Tongue (tissue), 1 donor: ENCODE measurements at regions not wholly inside any gene's neighbourhood (a gene's known extent, or its start where the extent isn't known, plus 50 kb on each side); places are given as distances from the start of the nearest gene placed in this dataset.
"Not testable (repeated sequence)": the region's sequence is repeated elsewhere in the genome, so short reads cannot be mapped to it uniquely, and the experiment has no call there.

ENCODE experiments used
- DNase-seq: peaks from one replicate; pipeline ENCODE4 v3.0.0-alpha.2; 2015

DNA sequence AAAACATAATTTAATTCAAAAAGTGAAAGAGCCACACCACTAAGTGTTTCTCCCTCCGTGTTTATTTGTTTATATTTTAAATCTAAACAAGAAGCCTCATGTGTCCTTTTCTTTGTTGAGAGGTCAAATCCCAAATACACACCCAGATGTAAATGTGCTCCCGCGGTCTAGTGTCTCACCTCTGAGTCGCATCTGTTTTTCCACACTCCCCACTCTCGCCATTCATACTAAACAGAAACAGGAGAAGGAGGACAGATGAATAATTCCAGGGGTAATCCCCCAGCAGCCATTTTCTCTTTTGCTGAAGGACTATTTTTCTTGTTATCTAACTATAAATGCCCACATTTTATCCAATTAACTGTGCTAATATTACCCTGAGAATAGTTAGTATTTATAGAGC, 361.6 kb upstream of the RIOK2 start:
- DNase-seq = no peak

DNA sequence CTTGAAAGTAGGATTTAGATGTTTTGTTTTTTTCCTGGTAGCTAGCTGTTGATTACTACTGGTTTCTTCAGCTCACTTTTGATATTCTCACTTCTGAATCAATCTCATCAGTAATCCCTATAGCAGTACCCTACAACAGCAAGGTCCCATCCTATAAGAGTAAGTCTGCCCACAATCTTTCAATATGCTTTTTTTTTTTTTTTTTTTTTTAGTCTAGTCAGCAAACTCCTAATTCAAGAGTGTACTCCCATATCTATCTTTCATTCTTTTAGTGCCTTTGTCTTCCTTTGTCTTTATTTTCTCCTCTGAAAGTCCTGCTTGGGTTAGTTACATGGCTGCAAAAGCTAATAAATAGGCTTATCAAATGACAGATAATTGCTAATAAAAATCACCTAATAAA, 362.4 kb upstream of the RIOK2 start:
- no peak for DNase-seq

DNA sequence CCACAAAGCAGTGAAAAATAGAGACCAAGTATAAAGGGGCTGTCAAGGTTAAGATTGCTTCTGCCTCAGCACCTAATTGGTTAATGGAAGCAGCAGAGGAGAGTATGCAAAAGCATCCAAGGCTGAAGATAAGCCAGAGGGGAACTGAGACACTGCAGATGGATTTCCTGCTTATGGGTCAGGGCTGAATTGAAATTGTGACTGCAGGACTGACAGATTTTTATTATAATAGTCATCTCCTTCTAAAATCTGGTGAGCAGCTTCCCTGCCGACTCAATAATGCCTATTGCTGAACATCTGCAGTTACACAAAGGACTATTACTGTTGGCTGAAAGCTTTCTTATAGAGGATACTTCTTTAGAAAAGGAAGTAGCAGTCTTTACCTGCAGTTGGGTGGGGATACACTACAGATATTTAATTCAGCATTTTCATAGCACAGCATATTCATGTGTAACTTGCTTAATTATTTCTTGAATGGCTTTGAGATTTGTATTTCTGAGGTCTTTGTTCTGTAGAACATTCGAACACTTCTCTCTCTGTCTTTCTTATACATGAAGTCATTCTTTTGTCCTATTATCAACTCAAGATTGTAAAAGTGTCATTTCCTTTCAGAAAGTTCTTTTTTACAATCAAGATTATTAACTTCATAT, 363.0 kb upstream of the RIOK2 start:
- DNase-seq = no peak

DNA sequence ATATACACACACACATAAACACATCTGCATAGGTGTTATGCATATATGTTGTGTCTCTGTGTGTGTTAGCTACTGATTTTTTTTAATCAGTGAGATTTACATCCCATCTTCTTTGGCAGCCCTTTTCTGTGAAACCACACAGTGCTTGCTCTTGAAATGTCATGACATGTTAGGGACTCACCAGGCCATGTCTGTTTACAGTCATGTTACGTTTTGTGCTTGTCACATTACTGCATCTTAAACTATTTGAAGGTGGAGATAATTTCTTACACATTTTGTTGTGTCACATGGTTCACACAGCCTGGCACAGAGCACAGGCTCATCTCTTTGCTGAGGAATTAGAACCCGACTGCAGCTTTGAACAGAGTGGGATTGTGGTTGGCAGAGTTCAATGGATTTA, 364.4 kb upstream of the RIOK2 start:
- no peak for DNase-seq

DNA sequence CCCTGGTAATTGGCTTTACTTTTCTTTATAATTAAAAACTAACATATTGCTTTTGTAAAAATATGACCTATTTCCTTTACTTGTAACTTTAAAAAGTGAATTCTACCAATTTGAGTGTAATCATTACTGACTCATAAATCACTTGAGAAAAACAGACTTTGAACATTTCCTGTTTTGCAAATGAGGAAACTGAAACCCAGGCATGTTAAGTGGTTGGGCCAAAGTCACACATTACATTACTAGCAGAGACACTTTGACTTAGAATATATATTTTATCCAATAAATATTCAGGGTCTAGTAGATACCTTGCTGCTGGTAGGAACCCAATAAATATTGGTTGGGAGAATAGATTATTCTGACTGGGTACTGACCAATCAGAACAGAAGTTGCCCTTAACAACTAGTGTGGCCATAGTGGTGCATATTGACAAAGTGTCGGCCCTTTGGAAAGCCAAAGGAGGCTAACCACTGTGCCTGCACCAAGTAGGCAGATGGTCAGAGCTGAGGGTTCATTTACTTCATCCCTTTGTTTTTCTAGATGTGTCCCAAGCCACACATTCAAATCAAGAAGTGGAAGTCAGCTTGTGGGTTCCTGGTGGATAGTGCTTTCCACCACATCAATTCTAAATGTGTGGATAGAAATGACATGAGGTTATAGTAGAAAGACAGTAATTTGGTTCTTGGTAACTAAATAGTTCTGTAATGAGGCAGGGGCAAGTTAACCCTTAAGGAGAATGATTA, 365.1 kb upstream of the RIOK2 start:
- DNase-seq = no peak

DNA sequence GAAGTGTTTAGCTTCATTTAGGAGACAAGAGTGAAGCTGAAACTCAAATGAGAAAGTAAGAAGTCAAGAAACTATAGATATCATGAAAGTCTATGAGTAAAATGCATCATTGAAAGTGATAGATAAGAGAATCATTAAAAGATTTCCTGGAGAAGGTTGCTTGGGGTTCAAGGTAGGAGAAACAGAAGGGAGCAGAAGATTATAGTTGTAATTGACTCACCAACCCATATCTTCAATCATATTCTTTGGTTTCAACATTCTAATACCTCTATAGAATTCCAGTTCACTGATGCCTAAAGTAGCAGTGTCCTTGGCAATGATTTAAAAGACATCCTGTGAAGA, 365.7 kb upstream of the RIOK2 start:
- no peak for DNase-seq

DNA sequence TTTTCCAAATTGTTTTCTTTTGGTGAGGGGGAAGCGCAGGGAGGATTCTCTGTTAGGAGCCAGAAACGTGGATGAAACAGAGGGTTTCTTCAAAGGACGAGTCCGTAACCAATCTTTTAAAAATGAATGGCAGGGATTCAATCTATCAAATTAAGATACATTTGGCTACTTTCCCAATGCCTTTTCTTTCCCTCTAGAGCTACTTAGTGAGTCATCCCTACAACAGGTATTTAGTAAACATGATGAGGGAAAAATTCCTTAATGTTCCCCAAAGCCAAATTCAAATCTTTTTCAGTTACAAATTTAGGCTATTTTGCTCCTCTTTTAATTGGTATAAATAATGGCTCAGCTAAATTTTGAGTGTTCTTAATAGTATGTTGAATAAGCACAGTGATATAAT, 366.4 kb upstream of the RIOK2 start:
- DNase-seq = no peak

DNA sequence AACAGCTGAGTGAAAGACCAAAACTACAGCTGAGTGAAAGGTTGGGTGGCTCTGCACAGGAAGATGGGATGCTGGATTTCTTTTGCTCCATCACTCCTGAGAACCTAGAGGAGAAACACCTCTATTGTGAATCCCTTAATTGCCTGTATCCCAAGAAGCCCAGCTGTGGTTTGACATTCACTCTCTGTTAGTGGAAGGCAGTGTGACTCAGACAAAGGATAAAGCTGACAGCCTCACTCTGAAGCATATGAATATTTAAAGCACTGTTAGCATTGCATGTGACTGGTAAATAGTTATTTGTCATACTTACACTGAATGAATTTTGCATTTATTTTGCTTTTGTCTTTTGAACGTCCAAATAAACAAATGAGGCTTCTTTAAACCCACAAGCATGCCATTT, 367.1 kb upstream of the RIOK2 start:
- no peak for DNase-seq

DNA sequence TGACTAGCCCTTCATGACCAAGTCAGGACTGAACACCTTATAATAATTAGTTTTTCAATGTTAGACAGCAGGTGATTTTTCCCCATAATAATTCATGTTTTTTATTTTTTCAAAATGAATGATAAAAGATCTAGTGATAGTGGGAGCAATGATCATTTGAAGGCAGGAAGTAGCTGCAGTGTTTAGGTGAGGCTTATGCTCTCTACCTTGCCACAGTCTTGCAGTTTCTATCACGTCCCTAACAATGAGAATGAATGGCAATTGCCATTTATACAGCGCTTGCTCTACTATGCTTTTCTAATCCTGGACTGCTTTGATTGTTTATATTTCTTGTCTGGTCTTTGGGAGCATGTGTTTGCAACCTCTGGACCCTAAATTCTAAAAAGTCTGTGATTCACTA, 367.8 kb upstream of the RIOK2 start:
- no peak for DNase-seq

DNA sequence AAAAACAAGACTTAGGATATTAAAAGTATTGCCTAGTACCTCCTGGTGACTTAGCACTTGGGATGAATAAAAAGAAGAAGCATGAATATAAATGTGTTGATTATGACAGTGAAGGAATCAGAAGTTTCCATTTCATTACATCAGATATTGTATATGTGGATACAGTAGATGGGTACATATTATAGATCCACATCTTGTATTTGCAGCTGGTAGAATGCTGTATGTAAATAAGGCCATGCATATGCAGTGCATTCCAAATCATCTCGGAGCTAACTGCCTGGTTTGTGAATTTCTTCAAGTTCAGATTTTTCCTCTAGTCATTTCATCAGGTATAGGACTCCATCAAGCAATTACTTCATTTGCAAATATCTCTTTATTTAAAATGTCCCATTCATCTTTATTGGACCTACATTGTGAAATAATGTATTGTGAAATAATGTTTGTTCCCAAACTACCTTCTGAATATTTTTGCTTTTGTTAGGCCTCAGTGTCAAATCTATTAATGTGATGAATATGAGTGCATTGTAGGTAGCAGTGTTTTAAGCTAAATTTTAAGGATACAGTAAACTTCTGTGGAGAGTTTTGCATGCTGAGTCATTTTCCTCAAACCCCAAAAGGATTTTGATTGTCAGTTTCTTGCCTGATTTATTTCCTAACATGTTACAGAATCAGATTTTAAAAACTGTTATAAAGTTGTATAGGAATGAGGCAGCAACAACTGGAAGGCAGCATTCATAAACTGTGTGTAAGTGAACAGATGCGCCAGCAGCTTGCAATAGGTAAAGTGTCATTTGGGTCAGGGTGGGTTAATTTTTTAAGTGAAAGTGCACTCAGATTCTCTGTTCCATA, 370.8 kb upstream of the RIOK2 start:
- no peak for DNase-seq

DNA sequence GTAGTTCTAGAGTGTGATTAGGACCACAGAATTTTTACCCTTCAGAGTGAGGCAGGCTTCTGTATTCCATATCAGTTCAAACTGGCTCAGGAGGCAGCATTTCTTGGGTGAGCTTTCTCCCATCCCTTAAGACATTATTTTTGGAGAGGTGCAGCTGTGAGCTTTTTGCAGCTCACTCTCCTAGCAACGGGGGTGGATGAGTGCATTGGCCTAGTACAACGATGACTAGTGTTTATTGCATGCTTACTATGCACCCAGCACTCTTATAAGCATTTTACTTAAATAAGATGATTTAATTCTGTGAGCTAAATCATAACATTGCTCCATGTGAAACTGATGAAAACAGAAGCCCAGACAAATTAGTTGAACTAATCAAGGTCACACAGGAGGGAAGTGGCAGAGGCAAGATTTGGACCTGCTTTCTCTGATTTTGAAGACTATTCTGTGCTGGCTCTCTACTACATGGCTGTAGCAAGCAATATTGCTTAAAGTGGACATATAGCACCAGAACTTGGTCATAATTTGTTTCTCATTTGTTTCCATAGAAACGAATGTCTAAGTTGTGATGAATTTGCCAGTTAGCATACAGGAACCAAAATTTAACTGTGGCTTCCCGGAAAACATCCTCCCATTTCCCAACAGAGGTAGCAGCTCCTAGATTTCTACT, 372.1 kb upstream of the RIOK2 start:
- no peak for DNase-seq

DNA sequence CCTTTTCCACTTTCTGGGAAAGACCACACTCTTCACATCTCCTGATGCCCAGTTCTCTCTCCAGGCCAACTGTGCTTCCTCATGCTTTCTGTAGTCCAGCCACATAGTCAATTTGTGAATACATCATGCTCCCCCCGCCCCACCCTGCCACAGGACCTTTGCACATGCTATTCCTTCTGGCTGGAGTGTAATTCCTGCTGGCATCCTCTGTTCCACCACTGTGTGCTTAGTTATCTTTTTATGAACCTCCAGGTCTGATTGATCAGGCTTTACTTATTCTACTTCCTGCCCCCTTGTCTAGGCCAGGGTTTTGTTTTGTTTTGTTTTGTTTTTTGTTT, 372.6 kb upstream of the RIOK2 start:
- no peak for DNase-seq

DNA sequence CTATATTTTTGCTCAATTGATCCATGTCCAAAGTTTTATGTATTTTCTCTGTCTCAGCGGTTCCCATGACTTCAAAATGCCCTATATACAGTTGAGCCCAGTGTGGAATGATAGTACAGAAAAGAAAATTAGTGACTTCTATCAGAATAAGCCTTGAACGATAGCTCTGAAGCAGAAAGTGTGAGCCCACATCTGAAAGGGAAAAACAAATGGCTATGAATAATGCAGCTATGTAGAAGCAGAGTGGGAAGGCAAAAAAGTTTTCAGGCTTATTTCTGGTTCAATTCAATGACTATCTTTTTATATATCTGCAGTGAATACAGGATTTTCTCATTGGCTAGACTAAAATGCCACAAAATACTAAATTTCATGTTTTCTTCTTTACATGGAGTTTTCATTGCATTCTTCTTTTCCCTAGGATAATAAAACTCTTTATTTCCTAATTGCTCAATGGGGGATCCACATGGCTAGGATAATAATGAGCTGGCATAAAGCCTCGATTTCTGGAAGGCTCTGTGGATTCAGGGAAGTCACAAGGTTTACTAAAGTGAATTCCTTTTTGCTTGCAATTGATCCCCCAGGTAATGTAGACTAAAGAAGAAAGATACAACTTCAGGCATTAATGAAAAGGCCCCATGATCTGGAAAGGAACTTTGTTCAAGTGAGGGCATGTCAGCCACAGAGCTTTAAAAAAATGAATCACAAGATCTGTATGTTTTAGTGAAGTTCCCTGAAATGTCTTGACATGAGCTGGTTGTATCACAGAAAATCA, 377.0 kb upstream of the RIOK2 start:
- DNase-seq = no peak

DNA sequence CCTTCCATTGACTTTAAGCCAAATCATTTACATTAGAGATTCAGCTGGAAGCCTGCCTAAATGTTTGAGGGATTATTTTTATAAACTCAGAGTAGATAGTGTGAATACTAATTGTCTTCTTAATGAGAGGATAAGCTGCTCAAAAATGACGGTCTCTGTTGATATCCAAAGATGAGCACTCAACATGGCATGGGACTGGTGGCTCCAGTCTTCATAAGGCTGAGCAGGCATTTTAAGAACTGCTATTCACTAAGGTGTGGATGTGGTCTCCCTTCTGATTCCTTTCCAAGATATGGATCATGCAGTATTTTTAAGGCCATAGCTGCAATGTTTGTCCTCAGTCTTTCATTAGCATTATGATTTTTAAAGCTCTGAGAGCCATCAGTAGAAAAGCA, 377.5 kb upstream of the RIOK2 start:
- no peak for DNase-seq

DNA sequence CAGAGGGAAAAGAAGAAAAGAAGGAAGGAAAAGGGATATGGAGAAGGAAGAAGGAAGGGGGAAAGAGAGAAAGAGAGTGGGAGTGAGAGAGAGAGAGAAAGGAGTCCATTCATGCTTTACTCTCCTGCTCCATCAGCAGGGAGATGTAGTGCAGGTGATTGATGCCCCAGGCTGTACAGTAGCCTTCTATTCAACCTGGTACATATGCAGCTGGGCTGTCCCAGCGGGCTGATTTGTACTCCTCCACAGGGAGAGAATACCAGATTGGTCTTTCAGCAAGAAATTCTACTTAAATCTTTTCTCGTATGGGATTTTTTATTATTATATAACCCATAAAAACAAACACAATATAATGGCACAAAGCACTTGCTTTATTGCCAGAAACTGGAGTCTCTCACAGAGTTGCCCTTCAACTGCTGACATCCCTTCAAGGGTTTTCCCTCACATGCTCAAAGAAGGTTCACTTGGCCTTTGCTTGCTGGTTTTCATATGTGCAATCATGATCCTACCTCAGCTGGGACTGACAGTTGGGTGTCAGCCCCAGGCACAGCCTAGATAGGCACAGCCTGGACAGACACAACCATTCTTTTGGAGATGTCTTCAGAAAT, 380.1 kb upstream of the RIOK2 start:
- no peak for DNase-seq

DNA sequence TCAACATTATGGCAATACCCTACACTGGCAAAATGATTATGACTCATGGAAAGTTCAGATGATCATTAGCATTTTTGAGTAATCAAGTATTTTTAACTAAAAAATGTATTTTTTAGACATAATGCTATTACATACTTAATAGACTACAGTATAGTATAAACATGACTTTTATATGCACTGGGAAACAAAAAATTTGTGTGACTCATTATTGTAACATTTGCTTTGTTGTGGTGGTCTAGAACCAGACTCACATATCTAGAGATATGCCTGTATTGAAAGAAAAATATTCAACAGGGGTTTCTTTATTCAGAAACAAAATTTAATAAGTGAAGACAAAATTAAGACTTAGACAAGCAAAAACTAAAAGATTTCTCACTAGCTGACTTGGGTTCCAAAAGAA, 385.3 kb upstream of the RIOK2 start:
- no peak for DNase-seq

DNA sequence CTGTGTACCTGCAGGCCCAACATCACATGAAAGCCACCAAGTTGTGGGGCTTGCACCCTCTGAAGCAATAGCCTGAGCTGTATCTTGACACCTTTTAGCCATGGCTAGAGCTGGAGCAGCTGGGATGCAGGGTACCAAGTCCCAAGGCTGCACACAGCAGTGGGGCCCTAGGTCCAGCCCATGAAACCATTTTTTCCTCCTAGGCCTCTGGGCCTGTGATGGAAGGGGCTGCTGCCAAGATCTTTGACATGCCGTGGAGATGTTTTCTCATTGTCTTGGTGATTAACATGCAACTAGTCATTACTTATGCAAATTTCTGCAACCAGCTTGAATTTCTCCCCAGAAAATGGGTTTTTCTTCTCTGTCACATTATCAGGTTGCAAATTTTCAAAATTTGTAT, 387.2 kb upstream of the RIOK2 start:
- no peak for DNase-seq

DNA sequence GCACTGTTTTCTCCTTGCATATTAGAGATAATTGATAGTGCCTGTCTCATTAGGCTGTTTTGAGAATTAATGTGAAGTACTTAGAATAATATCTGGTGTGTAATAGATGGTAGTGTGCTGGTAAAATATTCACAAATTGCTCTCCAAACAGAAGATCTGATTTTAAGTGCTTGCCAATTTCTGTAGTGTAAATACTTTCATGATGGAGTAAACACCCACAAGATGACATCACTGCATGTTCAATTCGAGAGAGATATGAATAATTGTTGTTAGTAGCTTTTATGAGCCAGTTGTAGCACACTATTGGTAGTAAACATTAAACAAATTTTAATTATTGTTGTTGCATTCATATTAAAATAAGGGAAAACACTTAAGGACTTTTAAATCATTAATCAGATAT, 392.3 kb upstream of the RIOK2 start:
- no peak for DNase-seq

DNA sequence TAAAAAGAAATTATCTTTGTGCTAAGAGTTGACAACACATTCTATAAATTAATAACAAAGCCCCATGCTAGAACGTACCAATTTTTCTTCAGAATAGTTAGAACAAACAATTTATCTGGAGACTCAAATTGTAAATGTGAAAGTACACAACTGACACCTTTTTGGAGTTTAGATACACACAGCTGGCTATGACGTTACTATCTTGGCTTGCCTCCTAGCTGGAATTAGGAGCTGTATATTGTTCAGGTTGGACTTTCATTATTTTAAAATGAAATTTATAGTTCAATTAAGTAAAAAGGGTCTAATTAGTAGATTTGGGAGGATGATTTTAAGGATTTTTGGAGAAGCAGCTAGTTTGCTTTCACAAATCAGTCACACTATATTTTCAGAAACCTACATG, 393.9 kb upstream of the RIOK2 start:
- peak; percentile 75 for DNase-seq

DNA sequence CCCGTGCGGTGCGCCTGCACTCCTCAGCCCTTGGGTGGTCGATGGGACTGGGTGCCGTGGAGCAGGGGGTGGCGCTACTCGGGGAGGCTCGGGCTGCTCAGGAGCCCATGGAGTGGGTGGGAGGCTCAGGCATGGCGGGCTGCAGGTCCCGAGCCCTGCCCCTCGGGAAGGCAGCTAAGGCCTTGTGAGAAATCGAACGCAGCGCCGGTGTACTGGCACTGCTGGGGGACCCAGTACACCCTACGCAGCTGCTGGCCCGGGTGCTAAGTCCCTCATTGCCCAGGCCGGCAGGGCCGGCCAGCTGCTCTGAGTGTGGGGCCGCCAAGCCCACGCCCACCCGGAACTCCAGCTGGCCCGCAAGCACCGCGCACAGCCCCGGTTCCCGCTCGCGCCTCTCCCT, 396.9 kb upstream of the RIOK2 start:
- DNase-seq = not testable (repeated sequence)

DNA sequence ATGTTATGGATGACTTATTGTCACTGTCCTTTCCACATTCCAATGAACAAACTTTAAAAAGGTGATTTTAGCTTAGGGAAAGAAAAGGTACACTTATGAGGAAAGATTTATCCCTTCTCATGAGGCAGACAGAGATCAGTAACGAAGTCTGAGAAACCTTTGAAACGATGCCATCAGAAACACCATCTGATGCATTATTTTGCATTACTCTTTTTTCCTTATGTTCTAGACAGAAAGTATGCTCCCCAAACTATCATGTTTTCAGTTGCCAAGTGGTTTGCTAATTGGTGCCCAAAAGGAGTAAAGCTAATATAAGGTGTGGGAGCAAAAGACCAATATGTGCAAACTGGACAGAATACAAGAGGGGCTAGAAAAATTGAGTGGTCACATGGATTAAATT, 397.7 kb upstream of the RIOK2 start:
- no peak for DNase-seq

DNA sequence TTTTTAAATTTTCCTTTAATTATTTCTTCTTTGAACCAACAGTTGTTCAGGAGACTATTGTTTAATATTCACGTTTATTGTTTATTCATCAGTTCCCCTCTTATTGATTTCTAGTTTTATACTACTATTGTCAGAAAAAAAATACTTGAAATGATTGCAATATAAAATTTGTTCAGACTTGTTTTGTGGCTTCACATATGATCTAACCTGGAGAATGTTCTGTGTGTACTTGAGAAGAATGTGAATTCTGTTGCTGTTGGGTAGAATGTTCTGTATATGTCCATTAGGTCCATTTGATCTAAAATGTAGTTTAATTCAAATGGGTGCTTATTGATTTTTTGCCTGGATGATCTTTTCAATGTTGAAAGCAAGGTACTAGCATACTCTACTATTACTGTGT, 408.7 kb upstream of the RIOK2 start:
- no peak for DNase-seq
